Motor neuron (in vitro differentiated cells): ENCODE measurements at regions not wholly inside any gene's neighbourhood (a gene's known extent, or its start where the extent isn't known, plus 50 kb on each side); places are given as distances from the start of the nearest gene placed in this dataset.
"Not testable (repeated sequence)": the region's sequence is repeated elsewhere in the genome, so short reads cannot be mapped to it uniquely, and the experiment has no call there.

Experiments
- ATAC-seq, 8 experiments: fragments of 200-7000 bp; cut with Tn5 transposase; replicated peaks in 6 of 8; 2 replicates each; pipeline ENCODE4 v1.8.0; 2021; ENCODE audit warnings: mild to moderate bottlenecking in 8 of 8, moderate library complexity in 8 of 8
- H3K27ac ChIP-seq, 2 donors: fragments of 250-450 bp; sonication (Bioruptor Pico); 2 replicates each; pipeline ENCODE4 v1.9.0; 2021; ENCODE audit warnings: antibody characterized with exemption in 2 of 2, mild to moderate bottlenecking in 2 of 2, moderate library complexity in 1 of 2
- H3K4me1 ChIP-seq, 2 donors: fragments of 250-450 bp; sonication (Bioruptor Pico); replicated peaks in 1 of 2; 2 replicates each; pipeline ENCODE4 v1.6.1; 2021; ENCODE audit warnings: antibody characterized with exemption in 2 of 2, mild to moderate bottlenecking in 2 of 2, moderate library complexity in 1 of 2
- H3K4me3 ChIP-seq, 5 donors: fragments of 250-450 bp; sonication (Bioruptor Pico); 2 replicates each; pipeline ENCODE4 v1.9.0; 2021; ENCODE audit warnings: antibody characterized with exemption in 5 of 5, mild to moderate bottlenecking in 5 of 5, moderate library complexity in 4 of 5
- WGBS, 10 experiments: fragments of 450-650 bp; shearing (Covaris generic); methylation state at CpG; one replicate each; pipeline ENCODE4 v1.0.0; 2022; 5-methylcytosine and 5-hydroxymethylcytosine counted together
- in situ Hi-C, 9 experiments: fragments of 400-800 bp; cut with MboI; loops; one replicate each; pipeline ENCODE4 v1.15.0; 2021; ENCODE audit warnings: low sequenced_read_pairs in 9 of 9, low pct_unique_long_range_greater_than_20kb in 2 of 9; ENCODE audit not compliant: unreplicated experiment in 9 of 9

- Histone ChIP-seq H3K27ac (no peak overlapping the region), H3K4me3 (no peak overlapping the region), H3K4me1 (no peaks in the 10 kb centered on the region)
- in situ Hi-C loops: no loop called here
- ATAC-seq: no peak
- 73 to 90% (median 84%) methylated on average over 3 to 10 of the region's 10 CpGs for WGBS, 10 experiments
These were observed 178.8 kb upstream of the MKLN1 start for GRCh38 chr7:131148708-131149428.

DNA sequence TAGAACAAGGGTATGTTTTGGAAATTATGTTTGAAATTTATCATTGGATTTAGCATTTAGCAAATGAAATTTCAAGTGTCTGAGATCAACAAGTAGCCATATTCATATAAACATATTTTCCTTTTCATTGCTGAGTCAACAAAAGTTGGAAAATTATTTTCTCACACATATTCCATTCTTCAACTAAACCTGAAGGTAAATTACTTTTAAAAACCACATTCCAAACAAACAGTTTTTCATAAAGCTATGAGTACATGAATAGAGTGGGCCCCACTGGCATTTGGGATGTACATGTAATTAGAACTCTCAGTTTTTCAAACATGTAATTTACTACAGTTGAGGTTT lies 178.3 kb upstream of the MKLN1 start:
- no peak overlapping the region for H3K27ac ChIP-seq
- in situ Hi-C loops: no loop called here

GRCh38 chr7:131149840-131150239 lies 177.8 kb upstream of the MKLN1 start:
- in situ Hi-C loops: no loop called here
- WGBS, 10 experiments: 0 to 100% (median 77%) methylated on average over 1 to 4 of the region's 4 CpGs; no CpG with 5 or more reads in 2 of the 10 experiments
- ATAC-seq: no peak
- Histone ChIP-seq H3K4me1 (no peaks in the 10 kb centered on the region), H3K4me3 (no peak overlapping the region), H3K27ac (no peak overlapping the region)

More for the DNA sequence above, 178.3 kb upstream of the MKLN1 start:
- no peaks in the 10 kb centered on the region for H3K4me1 ChIP-seq
- no peak overlapping the region for H3K4me3 ChIP-seq
- no peak for ATAC-seq

DNA sequence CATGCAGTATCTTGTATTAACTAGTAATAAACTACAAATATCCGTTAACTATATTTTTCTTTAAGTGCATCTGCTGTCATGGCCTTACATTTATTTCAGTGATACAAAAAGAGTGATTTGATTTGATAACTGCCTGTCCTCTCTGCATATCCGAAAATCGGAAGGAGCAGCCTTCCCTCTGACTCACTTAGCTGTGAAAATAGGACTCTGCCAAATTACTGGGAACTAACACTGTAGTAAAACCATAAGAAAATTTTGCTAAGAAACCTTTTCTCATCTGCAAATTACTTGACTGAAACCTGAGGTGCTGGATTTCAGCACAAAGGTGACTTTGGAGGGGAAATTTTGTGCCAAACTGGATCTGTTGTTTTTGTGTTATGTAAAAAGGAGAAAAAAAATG lies 176.6 kb upstream of the MKLN1 start:
- H3K27ac ChIP-seq: no peak overlapping the region
- no peak overlapping the region for H3K4me3 ChIP-seq
- in situ Hi-C loops: no loop called here
- WGBS, 10 experiments: 22 to 88% (median 78%) methylated on average over 3 of the region's 3 CpGs; no CpG with 5 or more reads in 2 of the 10 experiments
- no peak for ATAC-seq
- no peaks in the 10 kb centered on the region for H3K4me1 ChIP-seq

DNA sequence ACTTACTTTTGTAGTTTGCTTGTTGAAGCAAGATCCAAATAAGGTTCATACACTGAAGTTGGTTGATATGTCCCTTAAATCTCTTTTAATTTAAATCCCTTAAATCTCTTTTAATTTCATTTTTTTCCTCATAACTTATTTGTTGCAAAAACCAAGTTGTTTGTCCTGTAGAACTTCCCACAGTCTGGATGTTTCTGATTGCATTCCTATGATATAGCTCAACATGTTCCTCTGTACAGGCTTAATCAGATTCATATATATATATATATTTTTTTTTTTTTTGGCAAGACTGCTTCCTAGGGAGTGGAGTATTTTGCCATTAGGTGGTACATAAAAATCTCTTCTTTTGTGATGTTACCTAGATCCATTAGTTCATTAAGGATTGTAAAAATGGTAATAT lies 174.9 kb upstream of the MKLN1 start:
- no peak overlapping the region for H3K4me3 ChIP-seq
- no peak for ATAC-seq
- no peaks in the 10 kb centered on the region for H3K4me1 ChIP-seq
- H3K27ac ChIP-seq: no peak overlapping the region
- in situ Hi-C loops: no loop called here

- H3K4me3 ChIP-seq: no peak overlapping the region
- in situ Hi-C loops: no loop called here
- H3K4me1 ChIP-seq: no peaks in the 10 kb centered on the region
- H3K27ac ChIP-seq: no peak overlapping the region
- no peak for ATAC-seq
These were observed 173.3 kb upstream of the MKLN1 start for GRCh38 chr7:131154380-131154779.

- WGBS, 10 experiments: 18 to 89% (median 78%) methylated on average over 1 to 13 of the region's 14 CpGs
- Histone ChIP-seq H3K4me3 (no peak overlapping the region), H3K27ac (peak overlapping the region in 1 of 2 donors; percentile 30), H3K4me1 (no peaks in the 10 kb centered on the region)
- in situ Hi-C loops: no loop called here
- peak in 2 of 8 experiments; percentile 31 to 71 for ATAC-seq
These were observed 170.0 kb upstream of the MKLN1 start for GRCh38 chr7:131157530-131158243.

- 83 to 100% (median 100%) methylated on average over 1 to 2 of the region's 2 CpGs; no CpG with 5 or more reads in 2 of the 10 experiments for WGBS, 10 experiments
- H3K4me1 ChIP-seq, in situ Hi-C loops, ATAC-seq, H3K4me3 ChIP-seq, H3K27ac ChIP-seq: not testable (repeated sequence)
These were observed 169.4 kb upstream of the MKLN1 start for GRCh38 chr7:131158244-131158636.

- WGBS, 10 experiments: 0 to 100% (median 60%) methylated on average over 1 to 2 of the region's 2 CpGs; no CpG with 5 or more reads in 2 of the 10 experiments
- no peaks in the 10 kb centered on the region for H3K4me1 ChIP-seq
- H3K27ac ChIP-seq: no peak overlapping the region
- in situ Hi-C loops: no loop called here
- peak in 3 of 8 experiments; percentile 3 to 52 (median 21) for ATAC-seq
- no peak overlapping the region for H3K4me3 ChIP-seq
These were observed 167.7 kb upstream of the MKLN1 start for GRCh38 chr7:131159961-131160361.

DNA sequence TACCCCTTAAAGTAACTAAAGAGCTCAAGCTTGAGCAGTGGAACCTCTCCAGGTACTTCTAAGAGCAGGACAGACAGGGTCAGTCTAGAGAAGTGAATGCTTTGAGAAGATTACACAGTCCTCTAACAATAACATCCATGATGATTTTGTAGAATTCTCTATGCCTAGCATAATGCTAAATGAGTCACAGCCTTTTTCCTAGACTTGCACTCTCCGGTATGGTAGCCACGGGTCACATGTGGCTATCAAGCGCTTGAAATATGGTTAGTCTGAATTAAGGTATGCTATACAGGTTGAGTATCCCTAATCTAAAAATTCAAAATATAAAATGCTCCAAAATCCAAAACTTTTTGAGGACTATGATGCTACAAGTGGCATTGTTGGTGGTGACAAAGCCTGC lies 166.6 kb upstream of the MKLN1 start:
- WGBS, 10 experiments: 31 to 100% (median 93%) methylated on average over 2 to 3 of the region's 3 CpGs; no CpG with 5 or more reads in 2 of the 10 experiments
- Histone ChIP-seq H3K4me3 (no peak overlapping the region), H3K4me1 (no peaks in the 10 kb centered on the region), H3K27ac (no peak overlapping the region)
- ATAC-seq: no peak
- in situ Hi-C loops: no loop called here

GRCh38 chr7:131164025-131164925 lies 163.4 kb upstream of the MKLN1 start:
- Histone ChIP-seq H3K4me3 (no peak overlapping the region), H3K4me1 (no peaks in the 10 kb centered on the region), H3K27ac (no peak overlapping the region)
- 0 to 100% (median 35%) methylated on average over 1 to 3 of the region's 3 CpGs; no CpG with 5 or more reads in 2 of the 10 experiments for WGBS, 10 experiments
- in situ Hi-C loops: no loop called here
- peak in 3 of 8 experiments; percentile 74 to 89 (median 85) for ATAC-seq

DNA sequence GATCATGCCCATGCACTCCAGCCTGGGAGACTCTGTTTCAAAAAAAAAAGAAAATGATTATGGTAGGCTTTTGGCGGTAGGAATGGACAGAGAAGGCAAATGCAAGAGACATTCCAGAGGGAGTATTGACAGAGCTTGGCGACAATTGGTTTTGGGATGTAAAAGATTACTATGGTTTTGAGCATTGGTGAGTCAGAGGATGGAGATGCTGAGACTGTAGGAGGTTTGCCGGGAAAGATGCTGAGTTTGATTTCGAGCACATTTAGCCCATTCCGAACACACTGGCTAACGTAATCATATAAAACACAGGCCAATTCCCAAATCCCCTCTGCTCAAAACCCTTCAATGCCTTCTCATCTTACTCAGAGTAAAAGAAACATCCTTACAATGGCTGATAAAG lies 161.6 kb upstream of the MKLN1 start:
- Histone ChIP-seq H3K4me1 (no peaks in the 10 kb centered on the region), H3K27ac (no peak overlapping the region), H3K4me3 (no peak overlapping the region)
- in situ Hi-C loops: no loop called here
- 78 to 100% (median 93%) methylated on average over 1 to 6 of the region's 6 CpGs; no CpG with 5 or more reads in 1 of the 10 experiments for WGBS, 10 experiments
- no peak for ATAC-seq
